NCI-H82 treated with DMSO at 0.1 percent for 48 hours (cell line): ENCODE measurements at regions not wholly inside any gene's neighbourhood (a gene's known extent, or its start where the extent isn't known, plus 50 kb on each side); places are given as distances from the start of the nearest gene placed in this dataset.
A peak's percentile ranks its signal among the peaks of the same experiment; 100 is the strongest.

Experiments
- DNase-seq: peaks from one replicate; lab custom pipeline; 2025; ENCODE audit not compliant: unreplicated experiment; lab: John Stamatoyannopoulos, UW

- DNase-seq, result no peak
Measured at GRCh38 chr4:180418819-180419531, 1824.2 kb upstream of the TENM3 start.

DNA sequence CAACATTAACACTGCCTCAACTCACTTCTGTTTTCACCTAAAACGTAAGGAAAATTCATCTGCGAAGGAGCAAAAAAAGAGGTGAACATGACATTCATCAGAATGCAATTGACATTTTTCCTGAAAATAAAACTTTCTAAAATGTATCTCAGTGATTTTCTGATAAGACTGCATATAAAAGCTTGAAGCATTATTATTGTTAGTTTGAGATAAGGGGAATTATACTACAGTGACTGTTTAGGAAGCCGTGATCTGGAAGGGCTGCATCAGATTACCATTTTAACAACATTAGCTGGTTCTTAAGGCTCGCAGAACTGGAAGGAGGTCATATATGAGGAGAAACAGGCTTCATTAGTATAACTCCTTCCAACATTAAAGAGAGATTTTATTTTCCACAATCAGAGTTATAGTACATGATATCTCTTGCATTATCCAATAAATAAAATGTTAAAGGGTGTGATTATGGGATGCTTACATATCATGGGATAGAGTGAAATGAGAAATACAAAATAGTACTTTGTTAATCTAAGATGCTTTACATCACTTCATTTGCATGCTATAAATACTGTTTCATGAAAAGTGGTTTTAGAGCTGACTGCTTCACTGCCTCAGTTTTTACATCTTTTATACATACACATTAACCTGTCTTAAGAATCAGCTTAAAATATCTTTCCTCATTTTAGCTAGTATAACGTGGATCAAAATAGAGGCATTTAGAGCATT, 1820.1 kb upstream of the TENM3 start:
- peak; percentile 45 for DNase-seq

- peak; percentile 76 for DNase-seq
Measured at GRCh38 chr4:180423712-180424057, 1819.5 kb upstream of the TENM3 start.

DNA sequence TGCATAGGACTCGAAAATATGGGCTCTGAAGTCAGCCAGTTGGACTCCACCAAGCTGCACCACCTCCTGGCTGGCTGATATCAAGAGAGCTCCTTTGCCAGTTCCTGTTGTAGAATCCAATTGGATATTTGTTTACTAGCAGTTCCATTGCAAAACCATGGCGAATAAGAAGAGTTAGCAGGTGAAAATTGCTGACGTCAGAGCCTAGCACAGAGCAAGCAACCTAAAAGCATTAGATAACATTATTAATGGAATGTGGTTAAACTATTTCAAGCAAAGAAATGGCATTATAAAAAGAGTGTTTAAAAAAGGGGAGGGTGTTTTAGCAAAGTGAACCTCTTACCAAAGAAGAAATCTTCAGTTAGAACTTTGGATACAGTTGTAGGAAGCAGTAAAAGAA, 1816.3 kb upstream of the TENM3 start:
- no peak for DNase-seq

DNA sequence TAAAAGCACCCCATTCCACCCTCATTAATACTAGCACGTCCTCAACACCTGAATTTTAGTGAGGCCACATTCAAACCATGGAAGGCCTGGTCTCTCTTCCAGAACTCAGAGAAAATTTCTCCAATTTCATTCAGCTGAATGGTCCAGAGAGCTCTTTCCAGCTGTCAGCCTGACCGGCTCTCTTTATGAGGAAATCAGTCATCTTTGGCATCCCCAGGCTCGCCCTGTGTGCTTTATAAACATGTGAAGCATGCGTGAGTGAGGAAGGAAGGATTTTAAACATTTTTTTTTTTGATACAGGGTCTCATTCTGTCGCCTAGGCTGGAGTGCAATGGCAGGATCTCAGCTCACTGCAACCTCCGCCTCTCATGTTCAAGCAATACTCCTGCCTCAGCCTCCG, 1812.9 kb upstream of the TENM3 start:
- DNase-seq, result no peak

- no peak for DNase-seq
Measured at GRCh38 chr4:180434131-180434895, 1808.9 kb upstream of the TENM3 start.

- no peak for DNase-seq
Measured at GRCh38 chr4:180436361-180436760, 1806.8 kb upstream of the TENM3 start.

DNA sequence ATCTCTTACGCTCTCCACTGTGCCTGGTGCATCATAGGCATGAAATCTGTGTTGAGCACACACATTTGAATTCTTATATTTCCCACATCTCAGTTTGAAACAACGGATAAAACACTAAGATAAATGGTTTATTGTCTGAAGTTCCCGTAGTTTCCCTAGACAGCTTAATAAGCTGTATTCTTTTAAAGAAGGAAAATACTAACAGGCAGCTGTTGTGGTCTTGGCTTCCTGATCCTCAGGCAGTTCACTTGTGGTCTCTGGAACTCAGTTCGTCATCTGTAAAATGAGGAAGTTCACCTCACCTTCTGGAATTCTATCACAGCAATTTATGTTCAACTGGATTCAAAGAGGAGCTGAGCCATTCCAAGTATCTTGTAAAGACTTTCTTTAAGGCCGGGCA, 1805.6 kb upstream of the TENM3 start:
- no peak for DNase-seq

DNA sequence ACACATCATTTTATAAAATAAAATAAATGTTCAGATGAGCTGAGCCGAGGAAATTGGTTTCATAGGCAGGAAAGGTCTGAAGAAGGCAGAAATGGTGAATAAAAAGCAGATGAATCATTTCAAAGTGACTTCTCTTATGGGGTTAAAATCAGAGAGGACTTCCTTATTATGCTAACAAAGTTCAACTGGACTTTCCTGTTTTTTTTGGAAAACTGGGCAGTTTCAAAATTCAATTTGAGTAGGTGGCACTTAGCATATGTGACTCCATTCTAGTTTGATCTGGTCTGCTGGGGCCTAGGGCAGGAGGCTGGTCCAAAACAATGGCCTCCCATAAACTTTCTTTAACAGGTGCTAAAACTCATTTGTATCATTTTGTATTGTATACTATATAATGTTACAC, 1794.9 kb upstream of the TENM3 start:
- no peak for DNase-seq

- DNase-seq, result peak; percentile 54
Measured at GRCh38 chr4:180449395-180449956, 1793.7 kb upstream of the TENM3 start.

GRCh38 chr4:180455226-180455625, 1788.0 kb upstream of the TENM3 start:
- DNase-seq, result no peak

- DNase-seq, result no peak
Measured at GRCh38 chr4:180456928-180457327, 1786.3 kb upstream of the TENM3 start.

- no peak for DNase-seq
Measured at GRCh38 chr4:180462116-180462515, 1781.1 kb upstream of the TENM3 start.

DNA sequence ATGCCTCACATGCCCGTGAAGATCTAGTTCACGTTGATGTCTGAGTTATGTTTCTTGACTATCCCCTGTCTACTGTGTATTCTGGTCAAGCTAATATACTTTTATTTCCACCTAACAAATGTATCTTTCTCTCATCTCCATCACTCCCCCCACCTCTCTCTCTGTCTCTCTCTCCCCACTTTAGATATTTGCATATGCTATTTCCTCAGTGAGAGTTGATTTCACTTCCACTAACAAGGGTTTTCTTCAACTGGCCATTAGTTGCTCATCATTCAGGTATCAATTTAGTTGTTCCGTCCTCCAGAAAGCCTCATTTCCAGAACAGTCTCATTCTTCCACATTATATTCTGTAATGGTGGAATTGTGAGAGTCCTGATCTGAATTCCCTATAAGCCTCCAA, 1777.8 kb upstream of the TENM3 start:
- no peak for DNase-seq

GRCh38 chr4:180483036-180483435, 1760.2 kb upstream of the TENM3 start:
- no peak for DNase-seq

- no peak for DNase-seq
Measured at GRCh38 chr4:180485407-180485806, 1757.8 kb upstream of the TENM3 start.

GRCh38 chr4:180486342-180486741, 1756.9 kb upstream of the TENM3 start:
- no peak for DNase-seq

DNA sequence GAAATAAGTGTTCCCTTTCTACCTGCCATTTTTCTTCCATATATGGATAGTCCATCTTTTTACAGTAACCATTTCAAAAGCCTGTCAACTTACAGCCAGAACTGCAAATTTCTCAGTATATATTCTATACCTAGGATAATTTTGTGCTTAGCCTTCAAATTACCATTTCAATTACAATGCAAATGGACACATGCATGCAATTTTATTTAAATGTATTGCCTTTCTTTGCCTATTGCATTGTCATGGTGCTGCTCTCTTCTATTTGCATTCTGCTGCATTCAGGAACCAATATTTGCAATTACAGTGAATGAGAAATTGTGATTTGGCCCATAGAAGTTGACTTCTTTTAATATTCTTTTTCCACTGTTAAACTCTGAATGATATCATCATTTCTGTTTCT, 1753.4 kb upstream of the TENM3 start:
- DNase-seq, result no peak

DNA sequence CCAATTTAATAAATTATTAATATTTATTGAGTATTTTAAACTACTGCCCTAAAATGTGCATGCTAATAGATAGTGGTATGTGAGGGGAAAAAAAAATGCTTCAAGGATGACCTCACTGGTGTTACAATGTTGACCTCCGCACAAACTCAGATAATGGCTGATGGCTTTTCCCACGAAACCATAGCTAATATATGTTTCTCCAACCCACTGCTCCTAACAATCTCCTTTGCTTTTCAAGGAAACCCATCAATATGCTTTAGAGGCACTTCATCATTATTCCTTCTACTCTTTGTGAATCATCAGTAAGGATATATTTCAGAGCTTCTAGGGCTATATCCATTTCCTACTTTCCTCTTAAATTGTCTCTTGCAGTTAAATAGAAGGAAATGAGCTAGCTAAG, 1752.0 kb upstream of the TENM3 start:
- DNase-seq, result no peak

DNA sequence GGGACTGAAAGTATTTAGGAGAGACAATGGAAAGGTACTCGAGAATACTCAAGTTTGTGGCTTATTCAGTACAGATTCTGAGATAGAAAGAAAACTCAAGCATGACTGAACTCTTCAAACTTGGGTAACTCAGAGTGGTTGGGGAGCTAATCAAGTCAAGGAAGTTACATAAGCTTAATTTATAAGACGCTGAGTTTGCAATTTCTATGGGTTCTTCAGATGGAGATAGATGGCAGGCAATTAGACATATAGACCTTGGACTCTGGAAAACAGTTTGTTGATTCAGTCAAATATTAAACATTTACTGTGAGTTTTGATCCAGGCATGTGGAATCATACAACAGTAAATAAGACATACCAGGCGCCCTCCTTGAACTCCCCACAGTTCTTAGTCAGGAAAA, 1749.9 kb upstream of the TENM3 start:
- DNase-seq, result no peak

- no peak for DNase-seq
Measured at GRCh38 chr4:180500154-180500553, 1743.0 kb upstream of the TENM3 start.
